ENCODE measurements at regions not wholly inside any gene's neighbourhood (a gene's known extent, or its start where the extent isn't known, plus 50 kb on each side); places are given as distances from the start of the nearest gene placed in this dataset.
"Not testable (repeated sequence)": the region's sequence is repeated elsewhere in the genome, so short reads cannot be mapped to it uniquely, and the experiment has no call there.

DNA sequence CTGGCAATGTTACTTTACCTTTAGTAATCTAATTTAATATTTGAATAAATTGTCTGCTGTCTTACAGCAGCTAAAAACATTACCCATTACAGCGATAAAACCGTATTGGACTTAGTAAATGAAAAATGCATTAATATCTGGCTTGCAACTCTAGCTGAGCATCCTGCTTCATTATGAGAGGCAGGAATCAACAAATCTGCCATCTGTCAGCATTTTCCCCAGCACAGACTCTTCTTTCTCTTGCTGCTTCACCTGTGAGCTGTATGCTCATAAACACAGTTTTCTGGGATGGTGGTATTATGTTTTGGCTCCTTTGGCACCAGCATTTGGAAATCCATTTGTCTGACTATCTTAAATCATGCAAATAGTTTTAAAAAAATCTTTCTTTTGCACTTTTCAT is 487.1 kb downstream of the KCNT2 start:
- Histone ChIP-seq H3K36me3 (ENCODE audit: control insufficient read depth, insufficient read depth, low read length) (no peaks in the 10 kb centered on the region), H3K4me1 (no peaks in the 10 kb centered on the region), H3K4me3 (ENCODE audit: low read depth, low read length) (no peak overlapping the region), H3K9me3 (no peaks in the 10 kb centered on the region), H3K27me3 (replicated peaks; ENCODE audit: control insufficient read depth, insufficient read depth, low read length) (no peaks in the 10 kb centered on the region)
- H3K36me3 Mint-ChIP-seq (ENCODE audit: insufficient read depth, unreplicated experiment) = no peaks in the 10 kb centered on the region
- DNase-seq = no peak
- H3K27me3 Mint-ChIP-seq (ENCODE audit: insufficient read depth, unreplicated experiment) = no peaks in the 10 kb centered on the region
- H3K4me3 Mint-ChIP-seq (ENCODE audit: unreplicated experiment) = no peak overlapping the region
- H3K4me1 Mint-ChIP-seq (ENCODE audit: low read depth, unreplicated experiment) = no peaks in the 10 kb centered on the region
- intact Hi-C loops (cut with micrococcal nuclease; ENCODE audit: unreplicated experiment) = no loop called here
- ChIA-PET CTCF (no interaction called here), POLR2A (no interaction called here)
- no peak overlapping the region for H3K27ac Mint-ChIP-seq (ENCODE audit: unreplicated experiment)
- H3K9me3 Mint-ChIP-seq (ENCODE audit: unreplicated experiment) = no peaks in the 10 kb centered on the region
- TF ChIP-seq, protein P1, sequence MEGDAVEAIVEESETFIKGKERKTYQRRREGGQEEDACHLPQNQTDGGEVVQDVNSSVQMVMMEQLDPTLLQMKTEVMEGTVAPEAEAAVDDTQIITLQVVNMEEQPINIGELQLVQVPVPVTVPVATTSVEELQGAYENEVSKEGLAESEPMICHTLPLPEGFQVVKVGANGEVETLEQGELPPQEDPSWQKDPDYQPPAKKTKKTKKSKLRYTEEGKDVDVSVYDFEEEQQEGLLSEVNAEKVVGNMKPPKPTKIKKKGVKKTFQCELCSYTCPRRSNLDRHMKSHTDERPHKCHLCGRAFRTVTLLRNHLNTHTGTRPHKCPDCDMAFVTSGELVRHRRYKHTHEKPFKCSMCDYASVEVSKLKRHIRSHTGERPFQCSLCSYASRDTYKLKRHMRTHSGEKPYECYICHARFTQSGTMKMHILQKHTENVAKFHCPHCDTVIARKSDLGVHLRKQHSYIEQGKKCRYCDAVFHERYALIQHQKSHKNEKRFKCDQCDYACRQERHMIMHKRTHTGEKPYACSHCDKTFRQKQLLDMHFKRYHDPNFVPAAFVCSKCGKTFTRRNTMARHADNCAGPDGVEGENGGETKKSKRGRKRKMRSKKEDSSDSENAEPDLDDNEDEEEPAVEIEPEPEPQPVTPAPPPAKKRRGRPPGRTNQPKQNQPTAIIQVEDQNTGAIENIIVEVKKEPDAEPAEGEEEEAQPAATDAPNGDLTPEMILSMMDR (IDR thresholded peaks at IDR 0.05; ENCODE audit: insufficient read depth in 1 of 2, low read depth in 1 of 2, low read length in 1 of 2, severe bottlenecking in 1 of 2, unreplicated experiment in 1 of 2) = no peak
- BruUV-seq (replicated peaks) = no TSS peak

DNA sequence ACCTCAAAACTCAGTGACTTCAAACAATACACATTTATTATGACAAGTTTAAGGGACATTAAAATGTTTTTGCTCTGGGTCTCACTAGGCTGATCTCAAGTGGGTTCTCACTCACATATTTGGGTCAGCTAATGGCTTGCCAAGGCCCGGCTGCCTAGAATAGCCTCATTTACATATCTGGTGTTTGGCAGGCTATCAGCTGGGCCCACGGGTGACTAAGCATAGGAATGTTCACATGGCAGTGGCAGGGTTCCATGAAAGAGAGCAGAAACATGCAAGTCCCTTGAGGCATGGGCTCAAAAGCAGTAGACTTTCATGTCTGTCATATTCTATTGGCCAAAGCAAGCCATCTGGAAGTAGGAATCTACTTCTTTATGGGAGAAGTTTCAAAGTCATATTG is 492.6 kb downstream of the KCNT2 start:
- H3K36me3 ChIP-seq (ENCODE audit: control insufficient read depth, insufficient read depth, low read length) = no peaks in the 10 kb centered on the region
- no peaks in the 10 kb centered on the region for H3K27me3 Mint-ChIP-seq (ENCODE audit: insufficient read depth, unreplicated experiment)
- ChIA-PET POLR2A (no interaction called here), CTCF (no interaction called here)
- no peak overlapping the region for H3K4me3 ChIP-seq (ENCODE audit: low read depth, low read length)
- no peak overlapping the region for H3K27ac Mint-ChIP-seq (ENCODE audit: unreplicated experiment)
- H3K9me3 Mint-ChIP-seq (ENCODE audit: unreplicated experiment) = no peaks in the 10 kb centered on the region
- no peaks in the 10 kb centered on the region for H3K27me3 ChIP-seq (replicated peaks; ENCODE audit: control insufficient read depth, insufficient read depth, low read length)
- DNase-seq = no peak
- TF ChIP-seq, protein P1 (IDR thresholded peaks at IDR 0.05; ENCODE audit: insufficient read depth in 1 of 2, low read depth in 1 of 2, low read length in 1 of 2, severe bottlenecking in 1 of 2, unreplicated experiment in 1 of 2) = no peak
- no peaks in the 10 kb centered on the region for H3K36me3 Mint-ChIP-seq (ENCODE audit: insufficient read depth, unreplicated experiment)
- intact Hi-C loops (cut with micrococcal nuclease; ENCODE audit: unreplicated experiment) = no loop called here
- H3K4me1 Mint-ChIP-seq (ENCODE audit: low read depth, unreplicated experiment) = no peaks in the 10 kb centered on the region
- BruUV-seq (replicated peaks) = no TSS peak
- no peaks in the 10 kb centered on the region for H3K9me3 ChIP-seq
- H3K4me3 Mint-ChIP-seq (ENCODE audit: unreplicated experiment) = no peak overlapping the region
- no peaks in the 10 kb centered on the region for H3K4me1 ChIP-seq

DNA sequence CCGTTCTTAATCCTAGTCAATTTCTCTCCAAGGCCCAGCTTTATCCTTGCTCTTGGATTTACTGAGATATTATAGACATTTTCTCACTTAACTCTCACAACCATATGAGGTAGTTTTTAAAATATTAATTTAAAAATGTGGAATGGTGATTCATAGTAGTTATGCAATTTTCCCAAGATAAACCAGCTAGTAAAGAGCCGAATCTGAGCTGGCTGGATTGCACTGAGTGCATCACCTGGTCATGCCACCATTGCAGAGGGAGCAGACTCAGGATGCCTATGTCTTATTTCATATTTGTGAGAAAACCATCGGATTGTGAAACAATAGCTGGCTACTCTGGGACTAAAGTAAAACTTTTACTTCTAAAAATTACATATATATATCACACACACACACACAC is 494.0 kb downstream of the KCNT2 start:
- Mint-ChIP-seq H3K27me3 (ENCODE audit: insufficient read depth, unreplicated experiment) (no peaks in the 10 kb centered on the region), H3K36me3 (ENCODE audit: insufficient read depth, unreplicated experiment) (no peaks in the 10 kb centered on the region), H3K9me3 (ENCODE audit: unreplicated experiment) (peaks cover 7% of the 10 kb centered on the region), H3K4me1 (ENCODE audit: low read depth, unreplicated experiment) (no peaks in the 10 kb centered on the region), H3K4me3 (ENCODE audit: unreplicated experiment) (no peak overlapping the region), H3K27ac (ENCODE audit: unreplicated experiment) (no peak overlapping the region)
- H3K27me3 ChIP-seq (replicated peaks; ENCODE audit: control insufficient read depth, insufficient read depth, low read length) = no peaks in the 10 kb centered on the region
- ChIA-PET CTCF (no interaction called here), POLR2A (no interaction called here)
- no peaks in the 10 kb centered on the region for H3K36me3 ChIP-seq (ENCODE audit: control insufficient read depth, insufficient read depth, low read length)
- H3K9me3 ChIP-seq = no peaks in the 10 kb centered on the region
- intact Hi-C loops (cut with micrococcal nuclease; ENCODE audit: unreplicated experiment) = no loop called here
- no peak overlapping the region for H3K4me3 ChIP-seq (ENCODE audit: low read depth, low read length)
- TF ChIP-seq, protein P1 (IDR thresholded peaks at IDR 0.05; ENCODE audit: insufficient read depth in 1 of 2, low read depth in 1 of 2, low read length in 1 of 2, severe bottlenecking in 1 of 2, unreplicated experiment in 1 of 2) = no peak
- no peaks in the 10 kb centered on the region for H3K4me1 ChIP-seq
- no peak for DNase-seq
- BruUV-seq (replicated peaks) = no TSS peak

DNA sequence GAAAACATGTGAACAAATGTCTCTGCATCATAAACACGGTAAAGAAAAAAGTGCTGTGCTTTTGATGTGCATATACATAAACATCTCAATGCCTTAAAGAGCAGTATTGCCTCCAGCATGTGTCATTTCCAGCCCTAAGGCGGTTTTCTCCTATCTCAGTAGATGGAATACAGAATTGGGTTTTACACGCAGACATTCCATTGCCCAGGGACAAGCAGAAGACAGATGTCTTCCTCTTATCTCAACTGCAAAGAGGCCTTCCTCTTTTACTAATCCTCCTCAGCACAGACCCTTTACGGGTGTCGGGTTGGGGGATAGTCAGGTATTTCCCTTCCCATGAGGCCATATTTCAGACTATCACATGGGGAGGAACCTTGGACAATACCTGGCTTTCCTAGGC is 499.2 kb downstream of the KCNT2 start:
- POLR2A ChIA-PET; H3K4me1 Mint-ChIP-seq (ENCODE audit: low read depth, unreplicated experiment); DNase-seq; H3K27ac Mint-ChIP-seq (ENCODE audit: unreplicated experiment); H3K4me3 Mint-ChIP-seq (ENCODE audit: unreplicated experiment); H3K27me3 ChIP-seq (replicated peaks; ENCODE audit: control insufficient read depth, insufficient read depth, low read length); H3K4me1 ChIP-seq; H3K36me3 ChIP-seq (ENCODE audit: control insufficient read depth, insufficient read depth, low read length); H3K9me3 ChIP-seq; intact Hi-C loops (cut with micrococcal nuclease; ENCODE audit: unreplicated experiment); H3K4me3 ChIP-seq (ENCODE audit: low read depth, low read length); H3K36me3 Mint-ChIP-seq (ENCODE audit: insufficient read depth, unreplicated experiment); H3K27me3 Mint-ChIP-seq (ENCODE audit: insufficient read depth, unreplicated experiment); BruUV-seq (replicated peaks); CTCF ChIA-PET; H3K9me3 Mint-ChIP-seq (ENCODE audit: unreplicated experiment): not testable (repeated sequence)
